ENCODE measurements at regions not wholly inside any gene's neighbourhood (a gene's known extent, or its start where the extent isn't known, plus 50 kb on each side); places are given as distances from the start of the nearest gene placed in this dataset.

DNA sequence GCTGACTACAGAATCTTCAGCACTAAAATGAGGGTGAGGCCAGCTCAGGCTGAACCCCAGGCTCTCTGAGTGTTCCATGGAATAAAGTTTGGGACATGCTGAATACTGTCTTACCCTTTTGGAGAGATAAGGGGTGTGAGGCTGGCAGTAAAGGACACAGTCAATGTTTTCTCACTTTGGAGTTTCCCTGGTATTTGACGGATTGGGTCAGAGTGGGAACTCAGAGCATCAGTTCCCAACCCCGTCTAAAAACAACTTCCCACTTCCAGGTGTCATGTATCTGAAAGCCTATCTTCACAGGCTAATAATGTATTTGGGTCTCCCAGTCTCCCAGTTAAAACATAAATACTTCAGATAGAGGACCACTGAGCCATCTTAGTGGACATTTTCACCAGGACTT, 180.7 kb downstream of the TLE3 start:
- TF ChIP-seq, protein P1, sequence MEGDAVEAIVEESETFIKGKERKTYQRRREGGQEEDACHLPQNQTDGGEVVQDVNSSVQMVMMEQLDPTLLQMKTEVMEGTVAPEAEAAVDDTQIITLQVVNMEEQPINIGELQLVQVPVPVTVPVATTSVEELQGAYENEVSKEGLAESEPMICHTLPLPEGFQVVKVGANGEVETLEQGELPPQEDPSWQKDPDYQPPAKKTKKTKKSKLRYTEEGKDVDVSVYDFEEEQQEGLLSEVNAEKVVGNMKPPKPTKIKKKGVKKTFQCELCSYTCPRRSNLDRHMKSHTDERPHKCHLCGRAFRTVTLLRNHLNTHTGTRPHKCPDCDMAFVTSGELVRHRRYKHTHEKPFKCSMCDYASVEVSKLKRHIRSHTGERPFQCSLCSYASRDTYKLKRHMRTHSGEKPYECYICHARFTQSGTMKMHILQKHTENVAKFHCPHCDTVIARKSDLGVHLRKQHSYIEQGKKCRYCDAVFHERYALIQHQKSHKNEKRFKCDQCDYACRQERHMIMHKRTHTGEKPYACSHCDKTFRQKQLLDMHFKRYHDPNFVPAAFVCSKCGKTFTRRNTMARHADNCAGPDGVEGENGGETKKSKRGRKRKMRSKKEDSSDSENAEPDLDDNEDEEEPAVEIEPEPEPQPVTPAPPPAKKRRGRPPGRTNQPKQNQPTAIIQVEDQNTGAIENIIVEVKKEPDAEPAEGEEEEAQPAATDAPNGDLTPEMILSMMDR (IDR thresholded peaks at IDR 0.05), result no peak
- TF ChIP-seq POLR2A (IDR thresholded peaks at IDR 0.05) (no peak), POLR2AphosphoS5 (IDR thresholded peaks at IDR 0.05) (no peak)

Measured in prostate gland (tissue), 2 donors.